Endothelial cell of hepatic sinusoid (primary cell): ENCODE measurements at regions not wholly inside any gene's neighbourhood (a gene's known extent, or its start where the extent isn't known, plus 50 kb on each side); places are given as distances from the start of the nearest gene placed in this dataset.

Source experiments
- in situ Hi-C: cut with HindIII; loops from 2 replicates; pipeline ENCODE4 v1.10.0; 2017; ENCODE audit warnings: low sequenced_read_pairs

GRCh38 chr9:103397868-103398600 lies 402.9 kb downstream of the CYLC2 start:
- in situ Hi-C loops: loop anchor here (5.0 kb wide), 1 partner anchor 44 kb away; no protein-coding TSS in a partner anchor

DNA sequence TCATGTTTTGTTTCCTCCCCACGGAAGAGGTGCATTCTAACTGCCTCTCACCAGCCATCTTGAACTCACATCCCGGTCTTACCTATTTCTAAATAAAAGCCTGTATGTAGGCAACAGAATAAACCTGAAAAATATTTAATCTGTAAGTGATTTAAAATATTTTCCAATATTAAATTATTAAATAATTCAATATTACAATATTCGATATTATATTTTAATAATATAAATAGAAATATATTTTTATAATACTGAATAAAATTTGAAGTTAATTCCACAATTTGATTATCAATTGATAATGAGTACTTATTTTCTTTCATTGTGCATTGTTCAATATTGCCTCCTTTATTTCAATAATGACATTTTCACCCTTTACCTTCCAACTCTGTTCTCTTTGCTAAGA lies 404.4 kb downstream of the CYLC2 start:
- in situ Hi-C loops: loop anchor here (5.0 kb wide), 1 partner anchor 43 kb away; no protein-coding TSS in a partner anchor

DNA sequence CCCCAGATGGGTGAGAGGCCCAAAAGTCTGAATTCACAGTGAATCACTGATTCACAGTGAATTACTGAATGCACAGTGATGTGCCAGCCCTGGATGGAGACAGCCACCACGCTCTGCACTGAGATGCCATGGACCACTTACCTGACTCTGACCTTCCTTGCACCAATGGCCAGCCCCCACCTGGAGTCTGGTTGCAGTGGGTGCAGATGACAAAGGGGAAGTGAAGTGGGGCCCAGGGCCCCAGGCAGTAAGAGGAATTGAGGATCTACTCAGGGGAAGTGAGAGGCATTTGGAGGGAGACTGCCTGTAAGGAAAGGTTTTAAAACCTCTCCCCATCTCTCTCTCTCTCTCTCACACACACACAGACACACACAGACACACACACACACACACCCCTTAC lies 412.1 kb downstream of the CYLC2 start:
- in situ Hi-C loops: no loop called here

- in situ Hi-C loops: no loop called here
These were observed 414.9 kb downstream of the CYLC2 start for GRCh38 chr9:103410059-103410458.

DNA sequence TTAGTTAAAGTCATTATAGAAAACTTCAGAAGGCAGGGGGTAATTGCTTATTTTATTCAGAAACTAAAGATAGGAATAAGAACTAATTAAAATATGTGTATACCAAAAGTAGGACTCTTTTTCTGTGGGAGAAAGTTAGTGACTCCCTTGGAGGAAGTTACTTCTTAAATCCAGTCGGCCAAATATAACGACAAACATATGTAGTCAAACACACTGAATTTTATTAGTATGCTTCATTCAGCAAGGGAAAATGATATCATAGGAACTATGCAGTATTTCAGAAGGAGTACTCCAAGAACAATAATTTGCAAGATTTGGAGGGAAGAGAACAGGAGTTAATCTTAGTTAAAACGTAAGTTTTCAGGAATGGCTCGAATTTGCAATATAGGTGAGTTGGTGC lies 432.6 kb downstream of the CYLC2 start:
- in situ Hi-C loops: no loop called here

GRCh38 chr9:103430469-103430868 lies 435.3 kb downstream of the CYLC2 start:
- in situ Hi-C loops: no loop called here

DNA sequence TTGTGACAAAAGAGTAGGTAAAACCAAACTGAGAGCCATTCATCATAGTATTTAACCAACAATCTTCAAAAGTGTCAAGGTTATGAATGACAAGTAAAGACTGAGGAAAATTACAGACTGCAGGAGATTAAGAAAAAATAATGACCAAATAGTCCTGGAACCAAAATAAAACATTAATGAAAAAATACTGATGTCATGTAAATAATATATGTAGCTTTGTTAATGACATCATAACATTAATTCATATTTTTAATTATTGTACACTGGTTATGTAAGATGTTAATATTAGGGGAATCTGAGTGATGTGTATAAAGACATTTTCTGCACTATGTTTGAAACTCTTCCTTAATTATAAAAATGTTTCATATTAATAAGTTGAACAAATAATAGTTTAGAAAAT lies 436.7 kb downstream of the CYLC2 start:
- in situ Hi-C loops: no loop called here

DNA sequence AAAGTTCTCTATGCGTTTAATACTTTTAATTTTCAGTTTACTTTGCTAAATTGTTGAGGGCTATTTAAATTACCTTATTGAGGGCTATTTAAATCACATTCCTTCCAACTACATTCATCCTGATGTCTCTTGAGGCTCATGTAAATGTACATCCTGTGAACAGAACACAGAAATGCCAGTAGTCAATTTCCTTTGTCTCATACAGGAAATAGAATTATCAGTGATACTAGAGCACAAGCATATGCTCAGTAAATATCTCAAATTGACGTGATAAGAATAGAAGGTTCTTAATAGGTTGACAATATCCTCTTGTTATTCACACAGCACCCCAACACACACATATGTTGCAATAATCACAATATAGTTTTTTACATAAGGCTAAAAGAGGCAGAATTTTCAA lies 449.0 kb downstream of the CYLC2 start:
- in situ Hi-C loops: loop anchor here (5.0 kb wide), 1 partner anchor 47 kb away; no protein-coding TSS in a partner anchor

DNA sequence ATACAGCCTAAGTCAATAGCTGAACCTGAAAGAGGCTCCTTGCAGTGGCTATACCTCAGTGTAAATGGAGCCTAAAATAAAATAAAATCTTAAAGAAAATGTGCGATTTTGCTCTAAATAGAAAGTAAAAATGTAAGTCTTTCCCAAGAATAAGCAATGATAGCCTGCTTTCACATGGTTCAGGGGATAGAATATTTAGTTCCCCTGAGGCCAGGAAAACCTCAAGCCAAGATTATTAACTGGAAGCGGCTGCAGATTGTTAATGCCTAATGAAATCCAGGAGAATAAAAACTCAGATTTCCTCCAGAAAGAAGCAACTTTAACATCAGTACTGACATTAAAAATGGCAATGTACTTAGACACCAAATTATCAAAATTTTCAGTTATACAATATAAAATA lies 463.7 kb downstream of the CYLC2 start:
- in situ Hi-C loops: no loop called here

- in situ Hi-C loops: no loop called here
These were observed 476.1 kb downstream of the CYLC2 start for GRCh38 chr9:103471241-103471640.

DNA sequence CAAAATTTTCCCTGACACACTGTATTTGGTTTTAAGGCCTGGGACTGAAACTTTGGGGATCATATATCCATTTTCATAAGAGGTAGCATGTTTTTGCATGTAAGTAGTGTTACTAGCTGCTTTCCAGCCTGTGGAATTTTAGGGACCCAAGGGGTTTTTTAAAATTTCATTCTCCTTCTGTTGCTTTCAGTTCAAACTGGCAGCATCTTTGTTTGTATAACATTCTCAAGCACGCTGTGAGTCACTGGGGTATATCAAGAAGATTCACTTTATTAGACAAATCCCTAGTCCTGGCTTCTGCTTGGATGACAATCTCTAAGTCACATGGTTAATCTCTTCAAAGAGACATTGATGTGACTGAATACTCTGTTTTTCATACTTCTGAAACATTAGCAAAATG lies 479.0 kb downstream of the CYLC2 start:
- in situ Hi-C loops: no loop called here

DNA sequence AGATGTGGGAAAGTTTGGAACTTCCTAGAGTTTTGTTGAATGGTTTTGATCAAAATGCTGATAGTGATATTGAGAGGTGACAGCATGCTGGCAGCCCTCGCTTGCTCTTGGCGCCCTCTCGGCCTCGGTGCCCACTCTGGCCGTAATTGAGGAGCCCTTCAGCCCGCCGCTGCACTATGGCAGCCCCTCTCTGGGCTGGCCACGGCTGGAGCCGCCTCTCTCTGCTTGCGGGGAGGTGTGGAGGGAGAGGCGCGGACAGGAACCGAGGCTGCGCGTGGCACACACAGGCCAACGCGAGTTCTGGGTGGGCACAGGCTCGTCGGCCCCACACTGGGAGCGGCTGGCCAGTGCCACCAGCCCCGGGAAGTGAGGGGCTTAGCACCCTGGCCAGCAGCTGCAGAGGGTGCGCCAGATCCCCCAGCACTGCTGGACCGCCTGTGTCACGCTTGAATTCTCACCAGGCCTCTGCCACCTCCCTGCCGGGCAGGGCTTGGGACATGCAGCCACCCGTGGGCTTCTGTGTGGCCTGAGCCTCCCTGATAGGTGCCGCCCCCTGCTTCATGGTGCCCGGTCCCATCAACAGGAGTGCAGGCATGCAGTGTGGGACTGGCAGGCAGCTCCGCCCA lies 488.5 kb downstream of the CYLC2 start:
- in situ Hi-C loops: no loop called here

DNA sequence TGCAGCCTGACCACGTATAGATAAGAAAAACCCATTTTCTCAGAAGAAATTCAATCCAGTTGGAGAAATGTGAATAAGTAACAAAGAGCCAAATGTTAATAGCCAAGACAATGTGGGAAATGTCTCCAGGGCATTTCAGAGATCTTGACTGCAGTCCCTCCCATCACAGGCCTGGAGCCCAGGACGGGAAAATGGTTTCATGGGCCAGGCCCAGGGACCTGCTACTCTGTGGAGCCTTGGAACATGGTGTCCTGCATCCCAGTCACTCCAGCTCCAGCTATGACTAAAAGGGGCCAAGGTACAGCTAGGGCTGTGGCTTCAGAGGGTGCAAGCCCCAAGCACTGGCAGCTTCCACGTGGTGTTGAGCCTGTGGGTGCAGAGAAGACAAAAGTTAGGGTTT lies 490.0 kb downstream of the CYLC2 start:
- in situ Hi-C loops: no loop called here

GRCh38 chr9:103514767-103515166 lies 519.6 kb downstream of the CYLC2 start:
- in situ Hi-C loops: no loop called here

DNA sequence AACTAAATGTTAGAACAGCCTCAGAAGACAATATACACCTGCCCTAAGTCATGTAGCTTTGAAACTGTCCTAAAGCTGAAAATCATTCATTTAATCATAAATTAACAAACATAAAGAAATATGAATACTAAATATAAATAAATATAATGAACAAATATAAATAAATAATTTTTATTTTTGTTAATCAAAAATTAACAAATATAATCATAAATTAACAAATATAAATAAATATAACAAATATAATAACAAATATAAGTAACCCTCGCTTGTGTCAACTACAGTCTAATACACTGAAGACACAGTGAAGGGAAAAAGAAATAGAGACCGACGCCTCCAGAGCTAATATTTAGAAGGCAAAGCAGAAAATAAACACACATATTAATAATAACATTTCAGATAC lies 527.3 kb downstream of the CYLC2 start:
- in situ Hi-C loops: no loop called here

DNA sequence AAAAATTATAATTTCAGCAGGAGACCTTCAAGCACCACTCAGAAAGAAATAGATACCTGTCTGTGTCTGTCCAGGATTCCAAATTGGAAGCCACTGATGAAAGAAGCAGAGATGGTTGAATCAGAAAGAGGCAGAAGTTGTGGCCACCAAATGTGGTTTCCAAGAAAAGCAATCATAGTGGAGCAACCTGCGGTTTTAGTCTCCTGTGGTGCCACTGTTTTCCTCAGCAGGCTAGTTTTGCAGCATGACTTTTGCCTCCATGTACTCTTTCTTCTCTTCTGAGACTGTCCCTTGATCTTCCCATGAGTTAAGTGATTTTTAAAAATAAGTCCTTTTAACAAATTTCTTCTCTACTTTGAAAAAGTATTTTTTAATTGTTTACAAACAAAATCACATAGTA lies 535.8 kb downstream of the CYLC2 start:
- in situ Hi-C loops: no loop called here

DNA sequence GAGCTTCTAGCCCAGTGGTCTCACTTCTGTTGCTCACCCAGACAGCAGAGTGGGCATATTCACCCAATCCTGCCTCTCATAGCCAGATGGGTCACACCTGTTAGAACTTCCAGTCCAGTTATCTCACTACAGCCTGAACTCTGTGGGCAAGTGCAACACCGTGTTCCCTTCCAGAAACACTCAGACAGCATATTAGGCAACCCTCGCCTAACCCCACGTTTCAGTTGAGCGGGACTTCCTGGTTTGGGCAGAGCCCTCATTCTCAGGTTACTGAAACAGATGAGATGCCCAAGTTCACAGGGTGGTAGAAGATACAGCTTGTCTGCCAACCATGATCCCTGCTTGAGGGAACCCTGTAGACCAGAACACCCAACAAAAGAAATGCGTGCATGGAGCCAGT lies 538.2 kb downstream of the CYLC2 start:
- in situ Hi-C loops: no loop called here

- in situ Hi-C loops: no loop called here
These were observed 542.3 kb downstream of the CYLC2 start for GRCh38 chr9:103537426-103537825.

DNA sequence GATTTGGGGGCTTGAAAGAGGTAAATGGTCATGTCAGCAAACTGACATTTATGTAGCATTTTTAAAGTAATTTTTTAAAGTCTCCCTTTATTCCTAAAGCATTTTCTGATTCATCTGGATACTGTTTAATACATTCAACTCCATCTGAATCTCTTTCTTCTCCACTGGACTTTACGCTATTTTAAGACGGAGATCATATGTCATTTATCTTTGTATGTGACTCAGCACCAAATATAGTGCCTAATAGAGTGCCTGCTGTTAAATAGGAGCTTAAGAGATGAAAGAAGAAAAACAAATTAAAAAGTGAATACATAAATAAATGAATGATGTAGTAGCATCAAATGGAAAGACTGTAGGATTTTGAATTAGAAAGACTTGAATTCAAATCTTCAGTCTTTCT lies 548.8 kb upstream of the SMC2 start:
- in situ Hi-C loops: no loop called here

DNA sequence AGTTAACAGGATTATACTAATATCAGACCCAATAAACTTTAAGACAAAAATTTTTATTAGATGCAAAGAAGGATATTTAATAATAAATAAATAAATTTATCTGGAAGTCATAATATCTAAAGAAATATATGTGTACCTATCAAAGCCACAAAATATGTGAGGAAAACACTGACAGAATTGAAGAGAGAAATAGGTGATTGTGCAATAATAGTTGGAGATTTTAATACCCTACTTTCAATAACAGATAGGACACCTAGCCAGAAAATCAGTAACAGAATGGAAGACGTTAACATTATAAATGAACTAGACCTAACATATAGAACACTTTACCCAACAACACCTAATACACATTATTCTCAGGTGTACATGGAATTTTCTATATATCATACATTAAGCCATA lies 541.4 kb upstream of the SMC2 start:
- in situ Hi-C loops: no loop called here

DNA sequence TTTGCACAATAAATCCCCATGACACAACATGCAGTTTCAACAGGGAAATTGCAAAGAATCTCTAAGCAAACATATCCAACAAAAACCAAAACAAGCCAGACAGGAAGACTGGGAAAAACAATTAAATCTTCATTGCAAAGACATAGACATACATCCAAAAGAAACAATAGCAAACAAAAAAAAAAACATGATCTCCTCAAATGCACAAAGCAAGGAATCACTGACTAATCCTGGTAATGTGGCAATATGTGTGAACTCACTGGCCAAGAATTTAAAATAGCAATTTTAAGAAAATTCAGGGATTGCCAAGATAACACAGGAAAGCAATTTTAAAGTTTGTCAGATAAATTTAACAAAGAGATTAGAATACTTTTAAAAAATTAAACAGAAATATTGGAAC lies 520.1 kb upstream of the SMC2 start:
- in situ Hi-C loops: no loop called here

DNA sequence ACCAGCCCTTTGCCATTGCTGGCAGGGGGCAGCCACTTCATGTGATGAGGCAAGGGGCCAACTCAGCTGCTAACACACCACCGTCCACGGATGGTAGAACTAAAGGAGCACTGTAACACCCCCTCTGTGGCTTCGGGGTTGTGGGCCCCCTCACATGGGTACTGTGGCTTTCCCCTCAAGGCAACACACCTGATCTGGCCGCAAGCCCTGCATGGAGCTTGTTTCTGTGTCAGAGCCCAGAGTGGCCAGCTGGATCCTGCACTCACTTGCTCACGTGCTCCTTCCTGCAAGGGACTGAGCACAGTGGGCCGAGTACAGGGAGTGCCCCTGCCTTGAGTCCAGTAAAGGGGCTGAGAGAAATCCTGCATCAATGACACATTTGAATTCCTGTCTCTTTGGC lies 507.4 kb upstream of the SMC2 start:
- in situ Hi-C loops: no loop called here

DNA sequence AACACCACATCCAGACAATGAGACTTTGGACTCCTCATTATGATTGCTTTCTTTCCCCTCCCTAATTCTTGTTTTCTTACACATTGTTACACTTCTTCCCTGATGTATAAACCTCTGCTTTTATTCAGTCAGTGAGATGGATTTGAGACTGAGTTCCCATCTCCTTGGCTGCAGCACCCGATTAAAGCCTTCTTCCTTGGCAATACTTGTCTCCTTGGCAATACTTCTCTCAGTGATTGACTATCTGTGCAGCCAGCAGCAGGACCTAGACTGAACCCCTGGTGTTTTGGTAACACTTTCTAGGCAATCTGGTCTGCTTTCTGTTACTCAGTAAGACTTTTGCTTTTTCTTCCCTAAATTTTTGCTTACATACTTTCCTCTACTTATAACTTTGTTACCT lies 492.8 kb upstream of the SMC2 start:
- in situ Hi-C loops: no loop called here
